GM18498 (cell line): ENCODE measurements at regions not wholly inside any gene's neighbourhood (a gene's known extent, or its start where the extent isn't known, plus 50 kb on each side); places are given as distances from the start of the nearest gene placed in this dataset.
"Not testable (repeated sequence)": the region's sequence is repeated elsewhere in the genome, so short reads cannot be mapped to it uniquely, and the experiment has no call there.

ENCODE experiments used
- ATAC-seq: cut with Tn5 transposase; IDR thresholded peaks from one replicate; pipeline ENCODE4 v1.9.1; 2021; ENCODE audit warnings: mild to moderate bottlenecking, moderate library complexity; ENCODE audit not compliant: unreplicated experiment

DNA sequence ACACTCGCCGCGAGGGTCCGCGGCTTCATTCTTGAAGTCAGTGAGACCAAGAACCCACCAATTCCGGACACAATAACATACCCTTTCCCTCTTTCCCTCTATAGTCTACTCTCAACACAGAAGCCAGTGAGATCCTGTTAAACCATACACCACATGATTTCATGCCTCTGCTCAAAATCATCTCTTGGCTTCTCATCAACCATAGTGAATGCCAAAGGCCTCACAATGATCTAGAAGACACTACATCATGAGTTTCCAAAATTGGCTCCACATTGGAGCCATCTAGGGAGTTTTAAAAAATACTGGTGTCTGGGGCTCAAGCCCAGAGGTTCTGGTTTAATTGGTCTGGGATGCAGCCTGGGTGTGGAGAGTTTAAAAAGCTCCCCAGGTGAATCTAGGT lies 124.5 kb downstream of the EFNB1 start:
- ATAC-seq: no peak

DNA sequence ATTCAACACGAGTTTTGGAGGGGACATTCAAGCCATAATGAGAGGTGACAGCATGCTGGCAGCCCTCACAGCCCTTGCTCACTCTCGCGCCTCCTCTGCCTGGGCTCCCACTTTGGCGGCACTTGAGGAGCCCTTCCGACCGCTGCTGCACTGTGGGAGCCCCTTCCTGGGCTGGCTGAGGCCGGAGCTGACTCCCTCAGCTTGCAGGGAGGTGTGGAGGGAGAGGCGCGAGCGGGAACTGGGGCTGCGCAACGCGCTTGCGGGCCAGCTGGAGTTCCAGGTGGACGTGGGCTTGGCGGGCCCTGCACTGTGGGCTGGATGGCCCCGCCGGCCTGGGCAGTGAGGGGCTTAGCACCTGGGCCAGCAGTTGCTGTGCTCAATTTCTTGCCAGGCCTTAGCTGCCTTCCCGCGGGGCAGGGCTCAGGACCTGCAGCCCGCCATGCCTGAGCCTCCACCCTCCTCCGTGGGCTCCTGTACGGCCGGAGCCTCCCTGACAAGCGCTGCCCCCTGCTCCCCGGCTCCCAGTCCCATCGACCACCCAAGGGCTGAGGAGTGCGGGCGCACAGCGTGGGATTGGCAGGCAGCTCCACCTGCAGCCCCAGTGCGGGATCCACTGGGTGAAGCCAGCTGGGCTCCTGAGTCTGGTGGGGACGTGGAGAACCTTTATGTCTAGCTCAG lies 123.3 kb downstream of the EFNB1 start:
- ATAC-seq: not testable (repeated sequence)

DNA sequence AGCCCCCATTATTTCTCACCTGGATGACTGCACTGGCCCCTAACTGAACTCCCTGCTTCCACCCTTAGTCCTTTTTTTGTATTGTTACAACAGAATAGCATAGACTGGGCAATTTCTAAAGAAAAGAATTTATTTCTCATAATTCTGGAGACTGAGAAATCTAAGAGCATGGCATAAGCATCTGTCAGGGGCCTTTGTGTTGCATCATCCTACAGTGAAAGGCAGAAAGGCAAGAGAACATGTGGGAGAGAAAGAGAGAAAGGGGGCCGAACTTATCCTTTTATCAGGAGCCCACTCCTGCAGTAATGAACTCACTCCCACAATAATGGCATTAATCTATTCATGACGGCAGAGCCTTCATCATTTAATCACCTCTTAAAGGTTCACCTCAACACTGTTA lies 122.1 kb downstream of the EFNB1 start:
- ATAC-seq: no peak

DNA sequence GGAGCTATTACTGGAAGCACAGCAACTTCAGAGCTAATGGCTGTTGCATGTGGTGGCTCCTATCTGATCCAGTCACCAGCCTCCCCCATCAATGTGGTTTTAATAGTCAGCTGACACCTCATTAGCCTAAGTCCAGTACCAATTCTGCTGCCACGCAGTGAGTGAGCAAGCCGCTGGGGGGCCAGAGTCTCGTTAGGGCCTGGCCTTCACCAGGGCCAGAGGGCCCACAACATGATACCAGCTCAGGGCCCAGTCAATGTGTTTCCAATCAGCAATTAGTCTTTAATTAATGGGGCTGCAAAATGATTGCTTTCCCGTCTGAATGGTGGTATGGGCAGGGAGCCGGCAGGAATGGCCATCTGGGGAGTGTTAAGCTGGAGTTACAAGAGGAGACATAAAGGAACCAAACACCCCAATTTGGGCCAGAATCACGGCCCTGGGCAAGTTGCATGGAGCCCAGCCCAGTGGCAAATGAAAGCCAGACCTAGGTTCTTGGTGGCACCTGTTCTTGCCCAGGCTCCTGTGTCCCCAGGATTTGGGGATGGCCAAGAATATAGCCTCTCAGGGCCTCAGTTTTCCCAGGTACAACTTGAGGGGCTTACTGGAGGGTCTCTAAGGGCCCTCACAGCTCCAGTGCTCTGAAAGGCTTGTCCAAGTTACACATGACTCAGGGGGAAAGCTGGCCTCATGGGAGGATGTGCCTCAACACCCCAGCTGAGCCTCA lies 119.2 kb downstream of the EFNB1 start:
- ATAC-seq: no peak

DNA sequence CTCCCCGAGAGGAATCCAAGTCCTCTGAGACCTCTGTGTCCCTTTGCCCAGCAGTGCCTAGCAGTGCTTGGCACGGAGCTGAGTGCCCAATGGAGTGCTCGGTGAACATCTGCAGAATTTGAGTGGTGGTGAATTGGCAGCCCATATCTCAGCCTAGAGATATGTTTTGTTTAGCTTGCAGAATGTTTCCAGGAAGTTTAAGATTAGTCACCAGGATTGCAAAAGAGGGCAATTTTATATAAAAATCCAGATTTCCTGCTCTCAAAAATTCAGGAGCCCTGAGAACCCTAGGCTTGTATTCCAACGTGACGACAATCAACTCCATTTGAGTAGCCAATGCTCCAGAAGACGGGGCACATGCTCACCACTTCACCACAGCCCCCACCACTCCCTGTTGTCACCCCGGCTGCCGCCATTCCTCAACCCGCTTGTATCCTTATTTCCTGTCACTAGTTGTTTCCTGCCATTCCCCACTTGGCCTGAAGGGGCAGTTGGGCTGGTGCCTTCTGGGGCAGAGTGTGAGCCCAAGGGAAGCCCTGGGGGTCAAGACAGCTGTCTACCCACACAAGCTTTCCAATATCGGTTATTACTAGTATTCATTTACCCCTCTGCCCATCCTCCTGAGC lies 116.9 kb downstream of the EFNB1 start:
- ATAC-seq: no peak

- no peak for ATAC-seq
These were observed 116.3 kb downstream of the EFNB1 start for GRCh38 chrX:68945081-68945602.

GRCh38 chrX:68944211-68944610 lies 115.4 kb downstream of the EFNB1 start:
- no peak for ATAC-seq

DNA sequence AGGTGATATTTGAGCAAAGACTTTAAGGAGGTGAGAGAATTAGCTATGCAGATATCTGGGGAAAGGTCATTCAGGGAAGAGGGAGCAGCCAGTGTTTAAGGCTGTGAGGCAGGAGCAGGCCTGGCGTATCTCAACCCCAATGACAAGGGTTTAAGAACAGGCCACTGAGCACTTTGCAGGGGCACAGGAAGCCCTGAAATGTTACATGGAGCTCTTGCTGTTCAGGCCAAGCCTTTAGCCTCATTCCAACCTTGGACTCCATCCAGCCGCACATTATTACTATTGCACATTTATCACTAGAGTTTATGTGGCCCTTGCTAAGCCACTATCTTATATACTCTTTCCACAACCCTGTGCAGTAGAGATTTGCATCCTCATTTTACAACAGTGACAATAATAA lies 114.0 kb downstream of the EFNB1 start:
- ATAC-seq: no peak

- no peak for ATAC-seq
These were observed 113.3 kb downstream of the EFNB1 start for GRCh38 chrX:68942104-68942503.

DNA sequence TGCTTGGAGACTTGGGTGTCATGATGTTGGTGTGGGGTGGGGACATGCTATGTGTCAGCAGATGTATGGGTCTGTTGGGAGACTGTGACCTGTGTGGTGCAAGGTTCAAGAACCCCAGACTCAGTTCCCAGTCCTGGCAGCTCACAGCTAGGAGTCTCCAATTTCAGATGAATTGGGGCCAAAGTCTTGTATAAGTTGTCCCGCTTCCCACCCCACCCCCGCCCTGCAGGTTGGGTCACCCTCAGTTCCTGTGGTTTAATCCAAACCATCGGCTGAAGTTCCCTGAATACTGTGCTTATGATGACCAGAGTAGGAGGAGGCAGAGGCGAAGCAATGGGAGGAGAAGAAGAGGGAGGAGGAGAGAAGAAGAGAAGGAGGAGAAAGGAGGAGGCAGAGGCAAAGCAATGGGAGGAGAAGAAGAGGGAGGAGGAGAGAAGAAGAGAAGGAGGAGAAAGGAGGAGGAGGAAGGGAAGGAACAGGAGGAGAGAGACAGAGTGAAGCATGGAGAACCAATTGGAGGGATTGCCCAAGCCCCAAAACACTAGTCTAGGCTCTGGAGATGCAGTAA lies 112.6 kb downstream of the EFNB1 start:
- no peak for ATAC-seq

DNA sequence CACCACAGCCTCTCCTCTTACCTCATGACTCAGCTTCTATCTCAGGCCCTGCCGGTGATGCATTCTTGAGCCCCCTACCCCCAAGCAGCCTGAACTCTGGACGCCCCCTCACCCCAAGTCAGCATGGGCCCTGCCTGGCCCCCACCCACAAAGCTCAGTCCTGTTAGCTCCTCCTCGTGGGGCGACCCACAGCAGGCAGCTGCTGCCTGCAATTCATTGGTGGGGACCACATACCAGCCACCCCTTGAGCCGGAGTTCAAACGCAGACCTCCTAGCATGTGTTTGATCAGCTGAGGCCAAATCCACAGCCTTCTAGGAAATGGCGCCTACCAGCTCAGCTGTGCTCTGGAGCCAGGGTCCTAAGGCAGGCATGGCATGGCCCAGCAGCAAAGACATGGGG lies 111.8 kb downstream of the EFNB1 start:
- no peak for ATAC-seq

DNA sequence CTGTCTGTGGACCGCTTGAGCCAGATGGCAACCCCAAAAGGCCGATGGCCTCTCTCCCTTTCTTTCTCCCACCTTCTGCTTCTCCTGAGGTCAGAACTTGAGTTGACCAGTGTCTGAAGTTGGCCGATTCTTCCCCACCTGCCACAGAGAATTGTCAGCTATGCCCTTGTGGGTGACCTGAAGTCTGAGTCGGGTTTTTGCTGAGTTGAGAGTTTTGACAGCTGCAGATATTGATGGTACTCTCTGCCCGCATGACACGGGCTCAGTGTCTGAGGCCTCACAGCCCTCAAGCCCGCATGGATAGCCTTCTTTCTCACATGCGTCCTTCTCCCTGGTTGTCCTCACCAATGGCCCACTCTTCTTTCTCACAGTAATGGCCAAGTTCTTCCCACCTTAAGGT lies 111.0 kb downstream of the EFNB1 start:
- no peak for ATAC-seq

- ATAC-seq: no peak
These were observed 109.6 kb downstream of the EFNB1 start for GRCh38 chrX:68938244-68939004.

- ATAC-seq: no peak
These were observed 108.8 kb downstream of the EFNB1 start for GRCh38 chrX:68937581-68937980.

- no peak for ATAC-seq
These were observed 107.8 kb downstream of the EFNB1 start for GRCh38 chrX:68936608-68937007.

- no peak for ATAC-seq
These were observed 107.3 kb downstream of the EFNB1 start for GRCh38 chrX:68936126-68936525.

DNA sequence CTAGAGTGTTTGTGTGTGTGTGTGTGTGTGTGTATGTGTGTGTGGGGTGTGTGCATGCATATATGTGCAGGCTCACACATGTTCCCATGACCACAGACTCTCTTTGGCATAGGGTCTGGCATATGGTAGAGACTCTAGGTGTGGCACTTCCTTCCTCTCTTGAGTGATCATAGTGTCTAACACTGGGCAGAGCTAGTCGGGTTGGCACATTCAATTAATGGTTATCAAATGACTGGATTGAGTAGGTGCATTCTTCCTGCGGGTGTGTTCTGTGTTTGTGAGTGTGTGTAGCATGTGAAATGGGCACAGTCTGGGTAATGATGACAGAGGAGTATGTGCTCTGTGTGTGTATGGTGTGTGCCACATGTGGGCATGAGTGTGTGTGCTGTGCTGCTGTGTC lies 106.5 kb downstream of the EFNB1 start:
- ATAC-seq: no peak

- no peak for ATAC-seq
These were observed 106.1 kb downstream of the EFNB1 start for GRCh38 chrX:68934922-68935321.

DNA sequence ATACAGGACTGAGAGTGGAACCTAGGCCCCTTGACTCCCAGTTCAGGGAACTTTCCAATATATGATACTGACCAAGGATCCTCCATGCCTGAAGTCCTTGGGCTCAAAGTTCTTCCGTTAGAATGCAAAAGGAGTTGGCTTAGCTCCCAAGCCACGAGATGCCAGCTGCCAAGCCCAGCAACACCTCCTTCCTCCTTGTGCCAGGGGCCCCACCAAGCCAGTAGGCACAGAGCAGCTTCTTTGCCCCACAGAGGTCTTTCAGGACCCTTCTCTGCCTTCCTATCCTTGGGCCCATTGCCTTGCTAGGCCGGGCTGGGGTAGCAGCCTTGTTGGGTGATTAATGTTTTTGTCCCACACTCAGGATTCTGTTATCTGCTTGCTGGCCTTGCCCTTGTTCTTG lies 105.6 kb downstream of the EFNB1 start:
- no peak for ATAC-seq

- no peak for ATAC-seq
These were observed 103.8 kb downstream of the EFNB1 start for GRCh38 chrX:68932611-68933010.

DNA sequence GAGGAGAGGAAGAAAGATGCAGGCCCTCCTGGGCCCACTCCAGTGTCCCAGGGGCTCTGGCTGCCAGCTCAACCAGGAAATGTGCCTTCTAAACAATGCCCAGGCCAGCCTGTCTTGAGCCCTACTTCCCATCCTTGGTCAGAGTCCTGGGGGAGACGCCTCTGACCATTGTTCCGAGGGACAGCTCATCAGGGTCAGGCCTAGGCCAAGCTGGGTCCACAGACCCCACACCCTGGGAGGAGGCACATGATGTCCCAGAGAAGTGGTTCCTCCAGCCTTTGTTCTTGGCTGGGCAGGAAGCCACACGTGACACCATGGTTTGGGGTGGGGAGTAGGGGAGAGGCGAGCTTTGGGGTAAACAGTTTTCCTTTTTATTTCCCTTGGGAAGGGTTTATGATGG lies 102.5 kb downstream of the EFNB1 start:
- no peak for ATAC-seq
